ENCODE measurements at regions not wholly inside any gene's neighbourhood (a gene's known extent, or its start where the extent isn't known, plus 50 kb on each side); places are given as distances from the start of the nearest gene placed in this dataset.

DNA sequence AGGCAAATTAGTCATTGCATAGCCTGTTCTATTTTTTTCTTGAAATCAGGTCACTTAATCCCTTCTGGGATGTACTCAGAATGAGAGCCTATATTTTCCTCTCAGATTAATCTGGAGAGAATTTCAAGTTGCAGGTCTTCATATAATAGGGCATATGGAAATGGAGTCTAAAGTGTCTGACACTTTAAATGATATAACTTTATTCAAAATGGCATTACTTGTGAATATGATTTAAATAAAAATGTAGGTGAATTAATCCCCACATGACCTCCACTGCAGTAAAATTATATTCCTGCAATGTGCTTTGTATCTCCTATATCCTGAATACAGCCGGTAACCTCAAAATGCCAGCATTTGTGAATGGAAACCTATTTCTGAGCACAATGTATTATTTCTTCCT lies 172.5 kb upstream of the BTBD3 start:
- no peak for TF ChIP-seq POLR2AphosphoS5 (IDR thresholded peaks at IDR 0.05; ENCODE audit: low read depth, low read length)
- TF ChIP-seq, protein P1, sequence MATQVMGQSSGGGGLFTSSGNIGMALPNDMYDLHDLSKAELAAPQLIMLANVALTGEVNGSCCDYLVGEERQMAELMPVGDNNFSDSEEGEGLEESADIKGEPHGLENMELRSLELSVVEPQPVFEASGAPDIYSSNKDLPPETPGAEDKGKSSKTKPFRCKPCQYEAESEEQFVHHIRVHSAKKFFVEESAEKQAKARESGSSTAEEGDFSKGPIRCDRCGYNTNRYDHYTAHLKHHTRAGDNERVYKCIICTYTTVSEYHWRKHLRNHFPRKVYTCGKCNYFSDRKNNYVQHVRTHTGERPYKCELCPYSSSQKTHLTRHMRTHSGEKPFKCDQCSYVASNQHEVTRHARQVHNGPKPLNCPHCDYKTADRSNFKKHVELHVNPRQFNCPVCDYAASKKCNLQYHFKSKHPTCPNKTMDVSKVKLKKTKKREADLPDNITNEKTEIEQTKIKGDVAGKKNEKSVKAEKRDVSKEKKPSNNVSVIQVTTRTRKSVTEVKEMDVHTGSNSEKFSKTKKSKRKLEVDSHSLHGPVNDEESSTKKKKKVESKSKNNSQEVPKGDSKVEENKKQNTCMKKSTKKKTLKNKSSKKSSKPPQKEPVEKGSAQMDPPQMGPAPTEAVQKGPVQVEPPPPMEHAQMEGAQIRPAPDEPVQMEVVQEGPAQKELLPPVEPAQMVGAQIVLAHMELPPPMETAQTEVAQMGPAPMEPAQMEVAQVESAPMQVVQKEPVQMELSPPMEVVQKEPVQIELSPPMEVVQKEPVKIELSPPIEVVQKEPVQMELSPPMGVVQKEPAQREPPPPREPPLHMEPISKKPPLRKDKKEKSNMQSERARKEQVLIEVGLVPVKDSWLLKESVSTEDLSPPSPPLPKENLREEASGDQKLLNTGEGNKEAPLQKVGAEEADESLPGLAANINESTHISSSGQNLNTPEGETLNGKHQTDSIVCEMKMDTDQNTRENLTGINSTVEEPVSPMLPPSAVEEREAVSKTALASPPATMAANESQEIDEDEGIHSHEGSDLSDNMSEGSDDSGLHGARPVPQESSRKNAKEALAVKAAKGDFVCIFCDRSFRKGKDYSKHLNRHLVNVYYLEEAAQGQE (IDR thresholded peaks at IDR 0.05; ENCODE audit: insufficient read depth in 1 of 2, low read depth in 2 of 2, low read length in 2 of 2) = no peak
- no peak for TF ChIP-seq TAF1 (IDR thresholded peaks at IDR 0.05; ENCODE audit: borderline replicate concordance, insufficient read depth, low read length)
- TF ChIP-seq SIN3A (IDR thresholded peaks at IDR 0.05; ENCODE audit: borderline replicate concordance, insufficient read depth, low read length) = no peak
- TF ChIP-seq FOXP2 (optimal IDR thresholded peaks at IDR 0.05; ENCODE audit: borderline replicate concordance, extremely low read depth, extremely low read length, insufficient read depth) = no peak
